ENCODE measurements at regions not wholly inside any gene's neighbourhood (a gene's known extent, or its start where the extent isn't known, plus 50 kb on each side); places are given as distances from the start of the nearest gene placed in this dataset.

- TF ChIP-seq FOXP2 (optimal IDR thresholded peaks at IDR 0.05; ENCODE audit: control extremely low read depth, extremely low read length, insufficient read depth) (no peak), POLR2AphosphoS5 (IDR thresholded peaks at IDR 0.05; ENCODE audit: borderline replicate concordance, low read depth, low read length) (no peak), EZH2 (IDR thresholded peaks at IDR 0.05) (no peak)
- H3K9me3 ChIP-seq (ENCODE audit: low read depth, low read length) = no peaks in the 10 kb centered on the region
- no peak overlapping the region for H3K27ac ChIP-seq
These were observed 75.0 kb upstream of the SHANK2 start for GRCh38 chr11:71327156-71328085.

DNA sequence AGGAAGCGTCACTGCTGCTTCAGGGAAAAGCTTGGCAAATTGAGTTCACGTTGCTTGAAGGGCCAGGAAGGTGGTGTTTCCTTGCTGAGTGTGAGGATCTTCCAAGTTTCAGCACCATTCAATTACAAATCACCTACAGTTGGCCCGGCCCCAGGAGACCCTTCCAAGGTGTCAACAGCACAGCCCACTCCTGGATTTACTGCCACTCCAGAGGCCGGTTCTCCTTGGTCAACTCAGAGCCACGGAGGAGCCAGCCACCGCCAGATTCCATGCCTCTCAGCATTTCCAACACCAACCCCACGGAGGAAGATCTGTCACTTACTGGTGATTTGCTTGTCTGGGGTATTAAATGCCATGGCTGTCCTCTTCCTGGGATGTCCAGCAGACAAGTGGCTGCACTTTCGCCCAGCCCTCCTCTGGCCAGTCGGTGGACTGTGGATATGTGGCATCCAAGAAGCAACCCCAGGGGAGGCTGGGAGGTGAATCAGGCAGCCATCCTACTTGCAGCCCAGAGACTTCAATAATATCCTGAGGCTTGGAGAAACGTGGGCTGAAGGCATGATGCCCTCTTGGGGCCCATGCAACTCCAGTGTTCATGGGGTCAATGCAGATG is 74.1 kb upstream of the SHANK2 start:
- no peak for DNase-seq (ENCODE audit: low read depth, low spot score)
- no peak overlapping the region for H3K9ac ChIP-seq (ENCODE audit: insufficient read length)
- no peak overlapping the region for H3K27ac ChIP-seq
- H3K36me3 ChIP-seq (ENCODE audit: insufficient read depth, low read length) = no peaks in the 10 kb centered on the region
- H3K9me3 ChIP-seq (ENCODE audit: low read depth, low read length) = no peaks in the 10 kb centered on the region
- no peak overlapping the region for H3K4me3 ChIP-seq
- TF ChIP-seq POLR2AphosphoS5 (IDR thresholded peaks at IDR 0.05; ENCODE audit: borderline replicate concordance, low read depth, low read length) (no peak), EZH2 (IDR thresholded peaks at IDR 0.05) (no peak), FOXP2 (optimal IDR thresholded peaks at IDR 0.05; ENCODE audit: control extremely low read depth, extremely low read length, insufficient read depth) (no peak)

More at GRCh38 chr11:71327156-71328085, 75.0 kb upstream of the SHANK2 start:
- Histone ChIP-seq H3K36me3 (ENCODE audit: insufficient read depth, low read length) (no peaks in the 10 kb centered on the region), H3K9ac (ENCODE audit: insufficient read length) (no peak overlapping the region), H3K4me3 (no peak overlapping the region)
- no peak for DNase-seq (ENCODE audit: low read depth, low spot score)

- no peaks in the 10 kb centered on the region for H3K36me3 ChIP-seq (ENCODE audit: insufficient read depth, low read length)
- TF ChIP-seq FOXP2 (optimal IDR thresholded peaks at IDR 0.05; ENCODE audit: control extremely low read depth, extremely low read length, insufficient read depth) (no peak), POLR2AphosphoS5 (IDR thresholded peaks at IDR 0.05; ENCODE audit: borderline replicate concordance, low read depth, low read length) (no peak), EZH2 (IDR thresholded peaks at IDR 0.05) (no peak)
- H3K9ac ChIP-seq (ENCODE audit: insufficient read length) = no peak overlapping the region
- H3K9me3 ChIP-seq (ENCODE audit: low read depth, low read length) = no peaks in the 10 kb centered on the region
- no peak overlapping the region for H3K27ac ChIP-seq
- no peak overlapping the region for H3K4me3 ChIP-seq
- no peak for DNase-seq (ENCODE audit: low read depth, low spot score)
These were observed 73.3 kb upstream of the SHANK2 start for GRCh38 chr11:71325418-71326327.

DNA sequence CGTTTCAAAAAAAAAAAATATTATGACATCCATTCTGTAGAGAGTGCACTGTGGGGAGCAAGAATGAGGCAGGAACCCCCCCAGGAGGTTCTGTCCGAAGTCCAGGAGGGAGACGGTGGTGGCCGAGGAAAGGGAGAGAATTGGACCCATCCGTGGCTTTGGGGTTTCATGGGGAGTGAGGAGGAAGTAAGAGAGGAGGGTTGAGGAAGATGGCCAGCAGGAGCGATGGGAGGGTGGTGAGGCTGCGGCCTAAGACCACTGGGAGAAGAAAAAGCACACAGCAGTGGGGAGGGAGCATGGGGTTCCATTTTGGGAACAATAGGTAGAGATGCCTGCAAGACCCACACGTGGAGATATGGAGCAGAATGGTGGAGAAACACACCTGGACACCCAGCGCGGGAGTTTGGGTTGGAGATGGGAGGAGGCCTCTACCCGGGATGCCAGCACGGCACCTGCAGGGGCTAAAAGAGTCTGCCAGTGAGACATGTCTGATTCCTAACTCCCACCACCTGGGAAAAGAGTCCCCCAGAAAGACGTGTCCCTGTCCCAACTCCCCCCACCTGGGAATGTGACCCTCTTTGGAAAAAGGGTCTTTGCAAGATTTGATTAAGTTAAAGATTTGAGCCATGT is 72.5 kb upstream of the SHANK2 start:
- Histone ChIP-seq H3K9ac (ENCODE audit: insufficient read length) (no peak overlapping the region), H3K27ac (no peak overlapping the region), H3K9me3 (ENCODE audit: low read depth, low read length) (no peaks in the 10 kb centered on the region), H3K4me3 (no peak overlapping the region), H3K36me3 (ENCODE audit: insufficient read depth, low read length) (no peaks in the 10 kb centered on the region)
- DNase-seq (ENCODE audit: low read depth, low spot score) = no peak
- TF ChIP-seq EZH2 (IDR thresholded peaks at IDR 0.05) = no peak
- no peak for TF ChIP-seq POLR2AphosphoS5 (IDR thresholded peaks at IDR 0.05; ENCODE audit: borderline replicate concordance, low read depth, low read length)
- TF ChIP-seq FOXP2 (optimal IDR thresholded peaks at IDR 0.05; ENCODE audit: control extremely low read depth, extremely low read length, insufficient read depth) = no peak

GRCh38 chr11:71323876-71324526 is 71.6 kb upstream of the SHANK2 start:
- no peak overlapping the region for H3K9ac ChIP-seq (ENCODE audit: insufficient read length)
- no peak overlapping the region for H3K27ac ChIP-seq
- H3K4me3 ChIP-seq = no peak overlapping the region
- no peaks in the 10 kb centered on the region for H3K9me3 ChIP-seq (ENCODE audit: low read depth, low read length)
- TF ChIP-seq FOXP2 (optimal IDR thresholded peaks at IDR 0.05; ENCODE audit: control extremely low read depth, extremely low read length, insufficient read depth) = no peak
- TF ChIP-seq EZH2 (IDR thresholded peaks at IDR 0.05) = no peak
- TF ChIP-seq POLR2AphosphoS5 (IDR thresholded peaks at IDR 0.05; ENCODE audit: borderline replicate concordance, low read depth, low read length) = no peak
- no peak for DNase-seq (ENCODE audit: low read depth, low spot score)
- H3K36me3 ChIP-seq (ENCODE audit: insufficient read depth, low read length) = no peaks in the 10 kb centered on the region

DNA sequence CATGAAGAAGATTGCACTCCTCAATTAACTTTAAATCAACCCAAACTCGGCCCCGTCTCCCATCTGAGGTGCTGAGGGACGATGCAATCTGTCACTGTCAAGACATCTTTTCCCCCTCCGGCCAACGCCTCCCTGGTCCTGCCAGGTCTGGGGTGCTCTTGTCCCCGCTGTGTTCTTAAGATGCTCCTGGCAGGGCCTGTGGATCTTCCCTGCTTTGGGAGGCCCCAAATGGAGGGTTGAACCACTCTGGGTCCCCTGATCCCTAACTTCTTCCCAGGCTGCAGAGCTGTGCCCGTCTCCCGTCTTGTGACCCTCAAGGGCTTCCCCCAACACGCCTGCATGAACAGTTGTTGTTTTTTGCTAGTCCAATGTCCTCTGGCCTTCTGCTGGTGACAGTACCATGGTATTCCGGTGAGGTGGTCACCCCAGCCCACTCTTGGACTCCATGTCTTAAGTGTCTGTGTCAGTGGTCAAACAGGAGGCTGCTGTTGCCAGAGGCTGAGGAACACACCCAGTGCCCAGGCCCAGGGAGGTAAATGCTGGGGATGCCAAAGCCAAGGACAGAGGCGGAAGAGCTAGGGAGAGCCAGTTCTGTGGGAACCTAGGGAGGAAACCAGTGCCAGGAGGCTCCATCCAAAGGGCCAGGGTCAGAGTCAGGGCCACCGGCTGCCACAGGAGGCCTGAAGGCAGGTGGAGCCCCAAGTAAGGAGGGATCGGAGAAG is 70.6 kb upstream of the SHANK2 start:
- no peaks in the 10 kb centered on the region for H3K36me3 ChIP-seq (ENCODE audit: insufficient read depth, low read length)
- no peaks in the 10 kb centered on the region for H3K9me3 ChIP-seq (ENCODE audit: low read depth, low read length)
- DNase-seq (ENCODE audit: low read depth, low spot score) = no peak
- no peak for TF ChIP-seq POLR2AphosphoS5 (IDR thresholded peaks at IDR 0.05; ENCODE audit: borderline replicate concordance, low read depth, low read length)
- TF ChIP-seq FOXP2 (optimal IDR thresholded peaks at IDR 0.05; ENCODE audit: control extremely low read depth, extremely low read length, insufficient read depth) = no peak
- TF ChIP-seq EZH2 (IDR thresholded peaks at IDR 0.05) = no peak
- no peak overlapping the region for H3K27ac ChIP-seq
- no peak overlapping the region for H3K4me3 ChIP-seq
- no peak overlapping the region for H3K9ac ChIP-seq (ENCODE audit: insufficient read length)

Data from SK-N-MC (cell line).